ENCODE measurements at regions not wholly inside any gene's neighbourhood (a gene's known extent, or its start where the extent isn't known, plus 50 kb on each side); places are given as distances from the start of the nearest gene placed in this dataset.

DNA sequence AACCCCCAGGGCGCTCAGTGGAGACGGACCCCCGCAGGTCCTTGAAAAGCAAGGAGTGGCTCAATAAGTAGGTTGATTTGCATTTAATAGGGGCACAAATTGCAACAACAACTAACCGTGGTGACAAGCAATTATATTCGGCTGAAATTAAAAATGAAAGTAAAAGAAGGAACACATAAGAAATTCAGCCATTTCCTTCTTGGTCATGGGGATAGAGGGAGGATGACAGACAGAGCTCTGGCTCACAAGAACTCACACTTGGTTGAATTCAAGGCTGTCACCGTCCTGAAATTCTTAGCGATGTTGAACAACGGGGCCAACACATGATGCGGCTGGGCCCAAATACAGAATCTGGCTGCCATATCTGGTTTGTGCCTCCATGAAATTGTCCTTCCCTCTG, 129.0 kb downstream of the EDN3 start:
- Histone ChIP-seq H3K4me2 (ENCODE audit: low read depth, low read length, poor library complexity, severe bottlenecking) (no peak overlapping the region), H4K20me1 (ENCODE audit: low read depth, low read length) (no peaks in the 10 kb centered on the region), H2AFZ (ENCODE audit: low read depth, low read length, severe bottlenecking) (no peak overlapping the region), H3K4me3 (ENCODE audit: insufficient read depth, low read length, poor library complexity, severe bottlenecking) (no peak overlapping the region), H3F3A (ENCODE audit: insufficient read depth) (no peaks in the 10 kb centered on the region), H3K36me3 (ENCODE audit: low read length) (no peaks in the 10 kb centered on the region), H3K27me3 (ENCODE audit: low read length) (no peaks in the 10 kb centered on the region), H3K27ac (ENCODE audit: low read depth, low read length) (no peak overlapping the region), H3K9me2 (replicated peaks; ENCODE audit: insufficient read depth, low read length) (no peaks in the 10 kb centered on the region), H3K9me3 (ENCODE audit: insufficient read depth, low read length) (no peaks in the 10 kb centered on the region), H3K79me2 (ENCODE audit: insufficient read depth, low read length) (no peaks in the 10 kb centered on the region), H3K9ac (ENCODE audit: low read length) (no peak overlapping the region)
- TF ChIP-seq, protein P1, sequence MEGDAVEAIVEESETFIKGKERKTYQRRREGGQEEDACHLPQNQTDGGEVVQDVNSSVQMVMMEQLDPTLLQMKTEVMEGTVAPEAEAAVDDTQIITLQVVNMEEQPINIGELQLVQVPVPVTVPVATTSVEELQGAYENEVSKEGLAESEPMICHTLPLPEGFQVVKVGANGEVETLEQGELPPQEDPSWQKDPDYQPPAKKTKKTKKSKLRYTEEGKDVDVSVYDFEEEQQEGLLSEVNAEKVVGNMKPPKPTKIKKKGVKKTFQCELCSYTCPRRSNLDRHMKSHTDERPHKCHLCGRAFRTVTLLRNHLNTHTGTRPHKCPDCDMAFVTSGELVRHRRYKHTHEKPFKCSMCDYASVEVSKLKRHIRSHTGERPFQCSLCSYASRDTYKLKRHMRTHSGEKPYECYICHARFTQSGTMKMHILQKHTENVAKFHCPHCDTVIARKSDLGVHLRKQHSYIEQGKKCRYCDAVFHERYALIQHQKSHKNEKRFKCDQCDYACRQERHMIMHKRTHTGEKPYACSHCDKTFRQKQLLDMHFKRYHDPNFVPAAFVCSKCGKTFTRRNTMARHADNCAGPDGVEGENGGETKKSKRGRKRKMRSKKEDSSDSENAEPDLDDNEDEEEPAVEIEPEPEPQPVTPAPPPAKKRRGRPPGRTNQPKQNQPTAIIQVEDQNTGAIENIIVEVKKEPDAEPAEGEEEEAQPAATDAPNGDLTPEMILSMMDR (IDR thresholded peaks at IDR 0.05; ENCODE audit: insufficient read depth, low read length, poor library complexity, severe bottlenecking) = no peak
- TF ChIP-seq EZH2phosphoT487 (conservative IDR thresholded peaks at IDR 0.05; ENCODE audit: low read length) = no peak

DNA sequence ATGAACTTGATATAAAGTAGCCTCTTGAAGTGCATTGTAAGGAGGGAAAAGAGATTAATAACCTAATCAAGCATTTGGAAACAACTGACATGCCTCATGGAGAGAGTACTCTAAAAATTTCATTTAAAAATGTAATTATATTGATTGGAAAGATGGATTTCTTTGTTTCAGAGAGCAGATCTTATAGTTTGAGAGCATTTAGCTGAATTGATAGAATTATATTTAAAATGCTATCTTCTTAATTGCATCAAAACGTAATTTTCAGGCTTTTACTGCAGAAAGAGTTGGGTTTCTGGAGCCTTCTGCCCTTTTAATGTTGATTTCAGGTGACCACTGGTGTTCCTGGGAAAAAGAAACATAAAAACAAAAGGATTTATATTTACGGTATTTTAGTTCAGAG, 130.6 kb downstream of the EDN3 start:
- H3K27ac ChIP-seq (ENCODE audit: low read depth, low read length) = no peak overlapping the region
- no peaks in the 10 kb centered on the region for H3K79me2 ChIP-seq (ENCODE audit: insufficient read depth, low read length)
- no peaks in the 10 kb centered on the region for H3K9me3 ChIP-seq (ENCODE audit: insufficient read depth, low read length)
- H3F3A ChIP-seq (ENCODE audit: insufficient read depth) = no peaks in the 10 kb centered on the region
- H3K9me2 ChIP-seq (replicated peaks; ENCODE audit: insufficient read depth, low read length) = no peaks in the 10 kb centered on the region
- no peak overlapping the region for H3K4me2 ChIP-seq (ENCODE audit: low read depth, low read length, poor library complexity, severe bottlenecking)
- no peaks in the 10 kb centered on the region for H4K20me1 ChIP-seq (ENCODE audit: low read depth, low read length)
- no peak overlapping the region for H2AFZ ChIP-seq (ENCODE audit: low read depth, low read length, severe bottlenecking)
- H3K27me3 ChIP-seq (ENCODE audit: low read length) = no peaks in the 10 kb centered on the region
- H3K9ac ChIP-seq (ENCODE audit: low read length) = no peak overlapping the region
- H3K4me3 ChIP-seq (ENCODE audit: insufficient read depth, low read length, poor library complexity, severe bottlenecking) = no peak overlapping the region
- TF ChIP-seq, protein P1 (IDR thresholded peaks at IDR 0.05; ENCODE audit: insufficient read depth, low read length, poor library complexity, severe bottlenecking) = no peak
- no peak for TF ChIP-seq EZH2phosphoT487 (conservative IDR thresholded peaks at IDR 0.05; ENCODE audit: low read length)
- no peaks in the 10 kb centered on the region for H3K36me3 ChIP-seq (ENCODE audit: low read length)

DNA sequence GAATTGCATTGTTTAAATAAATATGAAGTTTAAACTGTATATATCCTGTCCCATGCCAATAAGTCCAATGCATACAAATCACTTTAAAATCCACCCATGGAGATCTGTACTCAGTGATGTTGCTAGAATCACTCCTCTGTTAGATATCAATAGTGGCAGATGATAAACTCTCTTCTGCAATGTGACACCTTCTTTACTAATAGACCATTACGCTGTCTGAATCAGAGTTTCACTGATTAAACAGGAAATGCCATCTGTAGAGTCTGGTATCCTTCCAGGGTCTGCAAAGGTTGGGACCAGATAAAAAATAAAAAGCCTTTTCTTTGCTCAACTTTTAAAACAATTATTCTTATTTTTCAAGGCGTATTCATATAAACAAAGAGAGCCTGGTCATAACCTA, 134.5 kb downstream of the EDN3 start:
- H2AFZ ChIP-seq (ENCODE audit: low read depth, low read length, severe bottlenecking) = no peak overlapping the region
- H3K4me3 ChIP-seq (ENCODE audit: insufficient read depth, low read length, poor library complexity, severe bottlenecking) = no peak overlapping the region
- TF ChIP-seq EZH2phosphoT487 (conservative IDR thresholded peaks at IDR 0.05; ENCODE audit: low read length) = no peak
- TF ChIP-seq, protein P1 (IDR thresholded peaks at IDR 0.05; ENCODE audit: insufficient read depth, low read length, poor library complexity, severe bottlenecking) = no peak
- no peaks in the 10 kb centered on the region for H3K27me3 ChIP-seq (ENCODE audit: low read length)
- no peak overlapping the region for H3K27ac ChIP-seq (ENCODE audit: low read depth, low read length)
- no peak overlapping the region for H3K9ac ChIP-seq (ENCODE audit: low read length)
- no peaks in the 10 kb centered on the region for H3K9me3 ChIP-seq (ENCODE audit: insufficient read depth, low read length)
- no peaks in the 10 kb centered on the region for H3F3A ChIP-seq (ENCODE audit: insufficient read depth)
- no peaks in the 10 kb centered on the region for H3K9me2 ChIP-seq (replicated peaks; ENCODE audit: insufficient read depth, low read length)
- H4K20me1 ChIP-seq (ENCODE audit: low read depth, low read length) = no peaks in the 10 kb centered on the region
- no peak overlapping the region for H3K4me2 ChIP-seq (ENCODE audit: low read depth, low read length, poor library complexity, severe bottlenecking)
- no peaks in the 10 kb centered on the region for H3K79me2 ChIP-seq (ENCODE audit: insufficient read depth, low read length)
- no peaks in the 10 kb centered on the region for H3K36me3 ChIP-seq (ENCODE audit: low read length)

Data from SU-DHL-6 (cell line).